Choroid plexus epithelial cell (primary cell): ENCODE measurements at regions not wholly inside any gene's neighbourhood (a gene's known extent, or its start where the extent isn't known, plus 50 kb on each side); places are given as distances from the start of the nearest gene placed in this dataset.

ENCODE experiments used
- DNase-seq: peaks from one replicate; pipeline ENCODE4 v3.0.0-alpha.2; 2010; ENCODE audit warnings: low read depth
- H3K4me3 ChIP-seq: 2 replicates; pipeline ENCODE4 v1.5.1; 2011; ENCODE audit warnings: low read depth, mild to moderate bottlenecking, control low read depth, low read length, moderate library complexity
- CTCF ChIP-seq: conservative IDR thresholded peaks from 2 replicates; pipeline ENCODE4 v1.5.1; 2011; ENCODE audit warnings: low read depth, mild to moderate bottlenecking, control low read depth, inconsistent platforms, low read length, moderate library complexity

GRCh38 chr13:21797736-21798135, 126.9 kb downstream of the FGF9 start:
- TF ChIP-seq CTCF, result no peak
- DNase-seq, result no peak
- no peak overlapping the region for H3K4me3 ChIP-seq

GRCh38 chr13:21798181-21798580, 127.3 kb downstream of the FGF9 start:
- DNase-seq, result no peak
- H3K4me3 ChIP-seq, result no peak overlapping the region
- no peak for TF ChIP-seq CTCF

GRCh38 chr13:21799671-21800070, 128.8 kb downstream of the FGF9 start:
- no peak for DNase-seq
- no peak overlapping the region for H3K4me3 ChIP-seq
- no peak for TF ChIP-seq CTCF

GRCh38 chr13:21800837-21801616, 130.2 kb downstream of the FGF9 start:
- DNase-seq, result no peak
- no peak for TF ChIP-seq CTCF

GRCh38 chr13:21805733-21806132, 134.9 kb downstream of the FGF9 start:
- H3K4me3 ChIP-seq, result no peak overlapping the region
- TF ChIP-seq CTCF, result no peak
- no peak for DNase-seq

More at GRCh38 chr13:21800837-21801616, 130.2 kb downstream of the FGF9 start:
- no peak overlapping the region for H3K4me3 ChIP-seq

- no peak for DNase-seq
- no peak for TF ChIP-seq CTCF
- H3K4me3 ChIP-seq, result no peak overlapping the region
These were observed 141.3 kb downstream of the FGF9 start for GRCh38 chr13:21812192-21812626.

- DNase-seq, result no peak
- no peak overlapping the region for H3K4me3 ChIP-seq
- TF ChIP-seq CTCF, result no peak
These were observed 142.2 kb downstream of the FGF9 start for GRCh38 chr13:21813110-21813509.
